Inflammatory macrophage (primary cell): ENCODE measurements at regions not wholly inside any gene's neighbourhood (a gene's known extent, or its start where the extent isn't known, plus 50 kb on each side); places are given as distances from the start of the nearest gene placed in this dataset.
"Not testable (repeated sequence)": the region's sequence is repeated elsewhere in the genome, so short reads cannot be mapped to it uniquely, and the experiment has no call there.

ENCODE experiments used
- DNase-seq, 2 donors: peaks; one replicate each; pipeline ENCODE4 v3.0.0-alpha.2; 2020 to 2022

DNA sequence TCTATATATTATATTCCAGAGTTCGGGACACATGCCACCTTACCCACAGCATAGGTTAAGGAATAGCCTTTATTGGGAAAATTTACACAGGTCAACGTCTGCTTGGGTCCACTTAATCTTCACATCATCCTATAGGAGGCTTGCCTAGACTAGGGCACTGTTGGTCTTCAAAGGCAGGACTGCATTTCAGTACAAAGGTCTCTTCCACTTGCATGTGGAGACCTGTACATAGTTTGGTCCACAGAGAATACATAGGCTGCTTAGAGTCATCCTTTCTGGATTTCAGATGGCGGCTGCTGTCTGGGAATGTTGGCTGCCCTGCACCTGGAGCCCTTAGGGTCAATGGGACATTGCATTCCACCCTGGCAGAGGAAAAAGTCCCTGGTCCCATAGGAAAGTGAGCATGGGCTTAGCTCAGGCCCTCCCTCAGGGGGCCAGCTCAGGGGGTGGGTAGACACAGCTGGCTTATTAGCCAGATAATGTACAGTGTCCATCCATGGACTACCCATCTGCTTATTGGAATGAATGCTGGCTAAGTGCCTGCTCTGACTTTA, 75.3 kb upstream of the TGFBR2 start:
- DNase-seq = no peak

DNA sequence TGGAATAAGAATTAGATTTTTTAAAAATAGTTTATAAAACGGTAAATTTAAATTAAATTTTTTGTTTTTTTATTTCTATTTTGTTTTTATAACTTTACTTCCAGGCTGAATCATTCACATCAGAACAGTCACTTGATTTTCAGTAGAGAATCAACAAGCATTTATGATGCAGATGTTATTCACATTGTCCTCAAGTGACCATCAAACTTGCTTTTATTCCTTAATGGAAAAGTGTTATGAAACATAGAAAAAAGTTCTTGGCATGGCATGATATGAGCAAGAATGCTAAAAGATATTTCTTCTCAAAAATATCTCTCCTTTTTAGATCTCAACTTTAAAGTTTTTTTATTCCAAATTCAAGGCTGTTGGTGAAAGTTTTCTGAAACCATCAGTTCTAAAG, 70.9 kb upstream of the TGFBR2 start:
- no peak for DNase-seq

DNA sequence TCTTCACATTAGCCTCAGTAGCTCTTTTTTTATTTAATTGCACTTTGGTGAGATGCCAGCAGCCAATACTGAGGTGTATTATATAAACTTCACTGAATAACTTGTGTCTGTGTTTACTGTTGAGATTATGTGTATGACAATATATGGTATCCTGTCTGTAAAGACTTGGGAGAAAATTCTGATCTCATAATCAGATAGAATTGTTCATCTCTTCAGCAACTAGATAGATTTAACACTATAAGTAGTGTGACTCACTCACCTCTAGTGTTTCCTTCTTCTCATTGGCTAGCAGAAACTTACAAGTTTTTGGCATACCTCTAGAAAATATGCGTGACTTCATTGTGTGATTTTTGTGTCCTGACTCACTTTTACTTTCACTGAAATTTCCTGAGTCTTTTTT, 67.6 kb upstream of the TGFBR2 start:
- DNase-seq = no peak

DNA sequence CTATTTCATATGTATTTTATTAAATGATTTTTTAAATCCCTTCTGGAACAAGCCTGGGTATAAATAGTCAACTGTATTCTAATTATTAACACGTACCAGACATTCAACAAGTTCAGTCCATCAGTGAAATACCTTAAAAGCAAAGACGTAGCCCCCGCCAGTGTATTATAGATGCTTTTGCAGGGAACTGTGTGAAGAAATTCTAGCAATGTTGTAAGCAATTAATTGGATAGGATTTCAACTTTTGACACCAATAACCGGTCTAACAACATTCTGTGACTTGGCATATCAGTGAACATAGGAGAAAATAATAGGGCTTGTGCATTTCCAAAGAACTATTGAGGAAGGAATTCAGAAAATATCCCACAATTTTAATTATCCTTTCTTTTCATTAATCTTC, 67.2 kb upstream of the TGFBR2 start:
- no peak for DNase-seq

DNA sequence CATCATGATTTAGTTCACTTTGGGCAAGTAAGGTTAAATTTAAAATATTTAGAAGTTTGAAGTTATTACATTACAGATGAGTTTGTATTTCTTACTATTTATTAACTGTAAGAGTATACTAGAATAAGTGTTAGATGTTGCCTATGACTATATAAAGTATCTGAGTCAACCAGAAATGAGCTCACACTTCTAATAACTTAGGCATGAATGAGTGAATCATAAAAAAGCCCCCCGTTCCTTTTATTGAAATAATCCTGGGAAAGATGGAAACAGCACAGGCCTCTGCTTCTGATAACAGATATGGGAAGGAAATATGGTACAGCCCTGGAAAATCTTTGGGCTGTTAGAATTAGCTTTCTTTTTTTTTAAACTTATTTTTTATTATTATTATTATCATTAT, 66.6 kb upstream of the TGFBR2 start:
- no peak for DNase-seq

DNA sequence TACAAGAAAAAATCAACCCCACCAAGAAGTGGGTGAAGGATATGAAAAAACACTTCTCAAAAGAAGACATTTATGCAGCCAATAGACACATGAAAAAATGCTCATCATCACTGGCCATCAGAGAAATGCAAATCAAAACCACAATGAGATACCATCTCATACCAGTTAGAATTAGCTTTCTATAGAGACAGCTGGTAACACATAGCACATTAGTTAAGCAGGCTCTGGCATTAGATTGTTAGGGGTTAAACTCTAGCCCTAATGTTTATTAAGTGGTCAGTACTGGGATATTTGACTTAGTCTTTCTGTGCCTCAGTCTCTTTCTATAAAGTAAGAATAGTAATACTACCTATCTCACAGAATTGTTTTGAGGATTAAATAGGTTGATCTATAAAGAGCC, 65.2 kb upstream of the TGFBR2 start:
- DNase-seq = not testable (repeated sequence)

DNA sequence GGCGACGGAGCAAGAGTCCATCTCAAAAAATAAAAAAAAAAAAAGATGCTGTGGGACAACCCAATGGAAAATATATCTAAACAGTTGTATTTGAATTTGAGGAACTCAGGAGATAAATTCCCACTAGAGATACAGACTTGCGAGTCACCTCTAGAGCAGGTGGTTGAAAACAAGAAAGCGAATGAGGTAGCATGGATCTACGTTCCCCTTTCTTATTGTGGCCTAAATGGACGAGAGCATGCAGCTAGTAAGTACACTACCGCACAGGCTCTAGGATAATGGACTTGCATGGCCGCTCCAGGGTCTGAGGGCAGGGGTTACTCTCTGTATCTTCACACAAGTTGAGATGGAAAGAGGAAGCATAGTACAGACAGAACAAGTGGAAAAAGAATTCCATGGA, 63.5 kb upstream of the TGFBR2 start:
- DNase-seq = no peak

DNA sequence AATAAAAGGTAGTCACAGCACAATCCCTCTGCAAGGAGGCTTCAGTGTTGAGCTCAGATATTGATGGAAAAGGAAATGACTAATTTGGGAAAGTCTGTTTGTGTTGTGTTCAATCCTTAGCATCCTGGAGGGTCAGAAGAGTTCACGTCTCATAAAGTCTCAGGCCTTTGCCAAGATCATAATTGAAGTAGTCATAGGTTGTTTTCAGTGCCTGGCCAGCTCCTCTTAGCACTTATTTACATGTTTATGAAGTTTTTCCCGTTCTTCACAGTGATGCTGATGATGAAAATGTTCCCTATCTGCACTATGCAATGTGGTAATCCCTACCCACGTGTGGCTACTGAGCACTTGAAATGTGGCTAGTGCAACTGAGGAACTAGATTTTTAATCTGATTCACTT, 61.6 kb upstream of the TGFBR2 start:
- DNase-seq = peak; percentile 50 to 57

DNA sequence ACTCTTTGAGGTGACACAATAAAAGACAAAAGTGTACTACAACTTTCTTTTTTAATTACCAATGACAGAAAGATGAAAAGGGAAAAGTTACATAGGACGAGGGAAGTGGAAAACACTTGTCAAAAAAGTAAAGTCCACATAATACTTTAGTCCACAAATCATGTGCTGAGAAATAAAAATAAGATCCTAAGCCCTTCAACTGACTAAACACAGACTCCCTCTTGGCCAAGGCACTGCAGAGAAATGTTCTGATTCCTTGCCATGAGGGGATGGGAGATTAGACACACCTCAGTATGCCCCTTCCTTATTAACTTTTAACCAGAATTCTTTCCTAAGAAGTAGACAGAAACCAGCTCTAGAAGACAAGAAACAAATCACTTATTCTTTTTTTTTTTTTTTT, 59.5 kb upstream of the TGFBR2 start:
- DNase-seq = no peak

DNA sequence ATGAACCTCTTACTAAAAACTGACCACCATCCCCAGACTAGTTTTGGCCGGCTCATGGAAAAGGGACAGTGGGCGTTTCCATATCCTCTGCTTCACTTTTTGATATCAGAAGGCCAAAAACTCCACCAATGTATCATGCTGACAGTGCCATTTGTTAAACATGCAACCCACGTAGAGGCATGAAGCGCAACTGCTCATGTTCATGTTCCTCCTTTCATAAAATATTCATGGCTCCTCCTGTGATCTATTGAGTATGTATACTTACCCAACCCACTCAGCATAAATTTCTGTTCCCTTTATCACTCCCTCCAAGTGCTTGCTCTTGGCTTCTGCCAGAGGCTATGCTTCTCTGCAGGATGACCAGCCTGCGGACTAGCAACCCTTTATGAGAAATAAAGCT, 58.7 kb upstream of the TGFBR2 start:
- DNase-seq = peak; percentile 57 to 71

DNA sequence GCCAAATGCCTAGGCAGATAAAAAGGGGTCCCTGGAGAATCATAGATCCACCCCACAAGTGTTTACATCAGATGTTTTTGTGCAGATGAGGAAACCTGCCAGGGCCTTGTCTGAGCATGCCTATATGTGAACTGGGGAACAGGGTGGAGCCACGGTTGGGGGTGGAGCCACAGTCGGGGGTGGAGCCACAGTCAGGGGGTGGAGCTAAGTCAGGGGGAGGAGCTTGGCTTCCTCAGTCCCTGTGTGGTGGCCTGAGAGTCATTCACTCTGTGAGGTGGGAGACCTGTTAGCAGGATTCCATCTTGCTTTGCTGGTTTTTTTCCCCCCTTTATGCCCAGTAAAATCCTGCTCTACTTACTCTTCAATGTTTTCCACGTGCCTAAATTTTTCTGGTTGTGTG, 57.8 kb upstream of the TGFBR2 start:
- DNase-seq = peak; percentile 21 to 22

DNA sequence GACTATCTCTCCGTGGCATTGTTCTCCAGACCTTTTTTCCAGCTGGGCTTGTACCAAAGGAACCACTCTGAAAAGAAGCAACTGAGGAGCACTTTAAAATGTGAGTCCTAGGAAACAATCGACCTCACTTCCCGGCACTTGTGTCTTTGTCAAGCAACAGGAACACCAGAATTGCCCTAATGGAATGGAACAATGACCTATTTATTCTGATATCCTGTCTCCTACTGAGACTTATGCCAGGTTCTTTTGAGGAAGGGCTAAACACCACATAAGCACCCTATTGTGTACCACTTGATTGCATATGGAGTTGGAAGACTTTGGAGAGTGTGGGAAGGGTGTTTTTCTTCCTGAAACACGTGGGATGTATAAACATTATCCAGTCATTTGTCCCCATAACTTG, 56.8 kb upstream of the TGFBR2 start:
- DNase-seq = no peak

DNA sequence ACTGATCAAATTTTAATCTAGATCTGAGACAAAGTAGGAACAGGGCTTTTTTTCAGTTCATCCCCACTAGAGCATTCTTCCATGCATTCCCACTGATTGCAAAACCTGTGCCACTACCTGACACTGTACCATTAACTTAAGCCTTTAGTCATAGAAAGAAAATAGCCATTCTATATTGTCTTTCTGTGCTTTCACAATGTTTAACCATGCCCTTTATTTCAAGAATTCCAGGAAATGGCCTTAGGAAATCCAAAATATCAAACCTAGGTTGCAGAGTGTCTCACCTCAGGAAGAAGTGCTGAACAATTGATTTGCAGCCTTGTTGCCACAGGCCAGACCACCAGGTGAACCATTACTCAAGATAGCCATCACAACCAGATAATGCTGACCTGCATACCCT, 56.2 kb upstream of the TGFBR2 start:
- no peak for DNase-seq

DNA sequence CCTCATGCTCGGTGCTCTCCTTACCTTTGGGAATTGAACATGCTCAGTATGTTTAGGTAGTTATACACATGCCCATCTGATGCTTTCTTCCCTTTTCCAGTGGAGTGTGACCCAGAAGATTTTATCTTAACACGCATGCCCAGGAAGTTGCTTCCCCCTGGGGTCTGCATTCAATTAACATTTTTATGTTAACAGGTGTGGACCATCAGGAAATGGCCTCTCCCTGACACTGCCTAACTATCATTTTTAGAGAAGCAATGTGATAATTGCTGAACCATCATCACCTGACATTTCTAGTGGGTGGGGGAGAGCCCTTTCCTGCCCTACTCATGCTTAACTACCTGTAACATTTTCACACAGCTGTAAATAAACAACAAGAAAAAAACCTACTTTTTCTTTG, 55.1 kb upstream of the TGFBR2 start:
- no peak for DNase-seq

DNA sequence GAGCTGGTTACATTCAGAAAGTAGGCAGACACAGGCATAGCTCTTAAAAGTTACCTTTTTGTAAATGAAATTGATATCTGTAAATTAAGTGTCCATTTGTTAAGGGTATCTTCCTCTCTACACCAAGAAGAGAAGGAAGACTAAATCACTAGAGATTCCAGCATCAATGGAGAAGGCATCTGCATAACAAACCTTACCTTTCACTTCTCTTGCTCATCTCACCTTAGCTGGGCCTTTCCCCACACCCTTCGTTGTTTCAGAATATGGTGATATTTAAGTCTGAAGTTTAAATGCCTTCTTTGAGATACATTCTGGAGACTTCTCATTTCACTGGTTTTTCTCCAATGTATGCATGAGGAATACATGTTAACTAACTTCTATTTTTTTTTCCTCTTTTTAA, 54.5 kb upstream of the TGFBR2 start:
- DNase-seq = no peak

DNA sequence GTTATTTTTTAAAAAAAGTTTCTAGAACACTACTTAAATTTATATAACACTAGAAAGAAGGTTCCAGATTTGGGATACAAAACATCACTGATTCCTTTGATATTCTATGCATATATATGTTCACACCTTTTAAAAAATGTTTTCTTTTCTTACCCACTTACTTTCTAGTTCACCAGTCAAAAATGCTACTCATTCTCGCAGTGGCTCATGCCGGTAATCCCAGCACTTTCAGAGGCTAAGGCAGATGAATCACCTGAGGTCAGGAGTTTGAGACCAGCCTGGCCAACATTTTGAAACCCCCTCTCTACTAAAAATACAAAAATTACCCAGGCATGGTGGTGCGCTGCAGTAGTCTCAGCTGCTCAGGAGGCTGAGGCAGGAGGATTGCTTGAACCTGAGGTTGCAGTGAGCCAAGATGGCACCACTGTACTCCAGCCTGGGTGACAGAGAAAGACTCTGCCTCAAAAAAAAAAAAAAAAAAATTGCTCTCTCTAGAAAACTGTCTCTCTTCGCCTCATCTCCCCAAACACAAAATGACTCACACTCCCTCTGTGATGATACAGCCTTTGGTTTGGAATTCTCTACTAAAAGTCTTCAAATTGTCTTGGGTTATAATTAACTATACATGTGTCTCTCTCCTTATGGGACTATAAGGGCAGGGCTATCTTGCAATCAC, 52.6 kb upstream of the TGFBR2 start:
- no peak for DNase-seq

DNA sequence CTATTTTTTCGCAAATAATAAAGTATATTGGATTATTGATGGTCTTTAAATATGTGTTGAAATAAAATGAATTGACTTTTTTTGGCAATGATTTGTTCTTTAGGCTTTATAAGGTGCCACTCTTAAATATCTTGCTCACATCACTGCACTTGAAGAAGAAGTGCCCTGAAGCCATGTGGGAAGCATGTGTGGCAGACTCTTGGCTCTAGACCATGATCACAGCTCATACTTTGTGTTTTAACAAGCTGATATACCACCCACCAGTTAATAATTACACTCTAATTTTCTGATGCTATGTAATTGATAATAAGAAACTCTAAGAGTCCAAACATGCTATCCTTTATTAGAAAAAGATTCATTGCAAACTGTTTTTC, 52.1 kb upstream of the TGFBR2 start:
- DNase-seq = no peak

DNA sequence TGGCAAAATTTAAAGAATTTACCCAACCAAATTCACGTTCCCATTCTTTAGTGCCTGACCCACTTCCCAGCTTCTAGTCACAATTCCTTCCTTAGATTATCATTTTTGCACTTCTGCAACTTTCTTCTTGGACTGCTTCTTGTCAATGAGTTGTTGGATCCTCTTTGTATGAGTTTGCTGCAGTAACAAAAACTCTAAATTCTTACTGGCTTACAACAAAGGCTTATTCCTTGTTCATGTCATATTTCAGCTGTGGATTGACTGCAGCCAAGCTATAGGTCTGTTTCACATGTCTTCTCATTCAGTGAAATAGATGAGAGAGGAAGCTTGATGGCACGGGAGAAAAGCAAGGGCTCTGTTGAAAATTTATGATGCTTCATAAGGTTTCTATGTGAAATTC, 50.4 kb upstream of the TGFBR2 start:
- no peak for DNase-seq
